Karpas-422 (cell line): ENCODE measurements at regions not wholly inside any gene's neighbourhood (a gene's known extent, or its start where the extent isn't known, plus 50 kb on each side); places are given as distances from the start of the nearest gene placed in this dataset.
A peak's percentile ranks its signal among the peaks of the same experiment; 100 is the strongest.

Experiments
- DNase-seq: peaks from one replicate; pipeline ENCODE4 v3.0.0-alpha.2; 2015
- H2AFZ ChIP-seq: fragments of 200-600 bp; sonication (generic); 2 replicates; pipeline ENCODE4 v1.6.1; 2014; ENCODE audit warnings: antibody characterized with exemption, low read length, mixed read lengths
- H3K27ac ChIP-seq: fragments of 200-600 bp; sonication (generic); 2 replicates; pipeline ENCODE4 v1.5.1; 2014; ENCODE audit warnings: mild to moderate bottlenecking, low read length, moderate library complexity
- H3K27me3 ChIP-seq: fragments of 200-600 bp; sonication (generic); 2 replicates; pipeline ENCODE4 v1.6.1; 2014; ENCODE audit warnings: low read length, mixed read lengths
- H3K36me3 ChIP-seq: fragments of 200-600 bp; sonication (generic); 2 replicates; pipeline ENCODE4 v1.6.1; 2014; ENCODE audit warnings: low read length, mixed read lengths; ENCODE audit not compliant: insufficient read depth
- H3K4me1 ChIP-seq: fragments of 200-600 bp; sonication (generic); 2 replicates; pipeline ENCODE4 v1.6.1; 2014; ENCODE audit warnings: mild to moderate bottlenecking, low read length, mixed read lengths
- H3K4me2 ChIP-seq: fragments of 200-600 bp; sonication (generic); 2 replicates; pipeline ENCODE4 v1.6.1; 2014; ENCODE audit warnings: low read length, low read depth, mild to moderate bottlenecking; ENCODE audit not compliant: poor library complexity, severe bottlenecking
- H3K4me3 ChIP-seq: fragments of 200-600 bp; sonication (generic); 2 replicates; pipeline ENCODE4 v1.5.1; 2014; ENCODE audit warnings: mild to moderate bottlenecking, antibody characterized with exemption, low read length, mixed read lengths
- H3K79me2 ChIP-seq: fragments of 200-600 bp; sonication (generic); 2 replicates; pipeline ENCODE4 v1.6.1; 2014; ENCODE audit warnings: mild to moderate bottlenecking, low read length, mixed read lengths
- H3K9ac ChIP-seq: fragments of 200-600 bp; sonication (generic); 2 replicates; pipeline ENCODE4 v1.6.0; 2014; ENCODE audit warnings: low read length
- H3K9me2 ChIP-seq: fragments of 200-600 bp; sonication (generic), shearing (Covaris generic); replicated peaks from 2 replicates; pipeline ENCODE4 v1.6.0; 2014; ENCODE audit warnings: mild to moderate bottlenecking, low read length, moderate library complexity; ENCODE audit not compliant: insufficient read depth
- H3K9me3 ChIP-seq: fragments of 300-700, 200-600 bp; sonication (generic); 2 replicates; pipeline ENCODE4 v1.6.1; 2014; ENCODE audit warnings: low read length, mixed read lengths
- H4K20me1 ChIP-seq: fragments of 200-600 bp; sonication (generic); 2 replicates; pipeline ENCODE4 v1.6.1; 2014; ENCODE audit warnings: mild to moderate bottlenecking, antibody characterized with exemption, low read length, low read depth; ENCODE audit not compliant: insufficient read depth

GRCh38 chr2:102971701-102972100 is 209.9 kb downstream of the TMEM182 start:
- H3K36me3 ChIP-seq: no peaks in the 10 kb centered on the region

GRCh38 chr2:102975996-102976975 is 214.5 kb downstream of the TMEM182 start:
- peak; percentile 67 for DNase-seq

More at GRCh38 chr2:102971701-102972100, 209.9 kb downstream of the TMEM182 start:
- H3K4me3 ChIP-seq: no peak overlapping the region
- no peaks in the 10 kb centered on the region for H3K79me2 ChIP-seq
- H3K4me2 ChIP-seq: no peak overlapping the region
- no peak for DNase-seq
- no peaks in the 10 kb centered on the region for H3K4me1 ChIP-seq
- H2AFZ ChIP-seq: no peak overlapping the region
- no peaks in the 10 kb centered on the region for H4K20me1 ChIP-seq
- no peaks in the 10 kb centered on the region for H3K9me3 ChIP-seq
- H3K27me3 ChIP-seq: no peaks in the 10 kb centered on the region
- no peak overlapping the region for H3K9ac ChIP-seq
- H3K27ac ChIP-seq: no peak overlapping the region
- no peaks in the 10 kb centered on the region for H3K9me2 ChIP-seq

DNA sequence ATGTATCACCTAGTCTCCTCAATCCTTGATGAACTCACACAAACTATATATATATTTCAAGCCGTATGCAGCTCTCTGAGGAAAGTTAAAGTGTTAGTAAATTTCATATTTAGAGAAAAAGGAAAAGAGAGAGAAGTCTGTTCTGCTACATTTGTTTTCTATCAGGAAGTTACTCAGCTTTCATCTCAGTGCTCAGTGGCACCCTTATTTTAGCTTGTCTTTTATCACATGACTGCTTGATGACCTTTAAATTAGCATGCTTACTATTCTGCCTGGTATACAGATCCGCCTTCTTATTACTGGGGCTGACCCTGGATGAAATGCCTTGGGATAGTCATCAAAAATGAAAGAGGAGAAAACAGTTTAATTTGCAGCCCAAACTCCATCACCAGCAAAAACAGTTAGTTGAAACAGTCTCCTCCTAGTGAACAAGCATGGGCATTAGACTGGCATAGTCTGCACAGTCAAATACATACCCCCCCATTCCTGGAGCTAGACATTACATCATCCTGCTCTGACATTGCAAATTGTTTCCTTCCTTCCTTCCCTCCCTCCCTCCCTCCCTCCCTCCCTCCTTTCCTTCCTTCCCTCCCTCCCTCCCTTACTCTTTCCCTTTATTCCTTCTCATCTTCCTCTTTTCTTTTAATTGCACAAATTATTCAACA is 215.7 kb downstream of the TMEM182 start:
- H3K27me3 ChIP-seq: no peaks in the 10 kb centered on the region

More at GRCh38 chr2:102975996-102976975, 214.5 kb downstream of the TMEM182 start:
- H2AFZ ChIP-seq: no peak overlapping the region
- no peaks in the 10 kb centered on the region for H3K9me2 ChIP-seq
- H3K4me3 ChIP-seq: no peak overlapping the region
- H3K36me3 ChIP-seq: no peaks in the 10 kb centered on the region
- H4K20me1 ChIP-seq: no peaks in the 10 kb centered on the region
- no peak overlapping the region for H3K27ac ChIP-seq
- H3K27me3 ChIP-seq: no peaks in the 10 kb centered on the region
- H3K4me1 ChIP-seq: no peaks in the 10 kb centered on the region
- no peak overlapping the region for H3K9ac ChIP-seq
- H3K9me3 ChIP-seq: no peaks in the 10 kb centered on the region
- H3K4me2 ChIP-seq: no peak overlapping the region
- H3K79me2 ChIP-seq: no peaks in the 10 kb centered on the region

DNA sequence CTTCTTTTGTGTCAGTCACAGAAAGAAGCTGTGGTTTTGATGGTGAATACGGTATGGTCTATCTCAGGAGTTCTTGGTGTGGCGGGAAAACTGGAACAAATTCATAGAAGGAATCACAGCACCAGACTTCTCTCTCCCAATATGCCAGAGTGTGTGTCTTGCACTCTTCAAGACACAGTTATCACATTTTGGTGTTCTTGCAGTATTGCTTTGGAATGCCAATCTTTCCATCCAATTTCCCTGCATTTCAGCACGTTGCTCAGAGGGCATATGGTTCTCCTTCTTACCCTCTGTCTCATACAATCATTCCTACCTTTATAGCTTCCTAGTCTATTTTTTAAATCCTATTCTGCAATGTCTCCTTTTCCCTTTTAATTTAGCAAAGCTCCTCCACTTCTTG is 216.3 kb downstream of the TMEM182 start:
- Histone ChIP-seq H3K36me3 (no peaks in the 10 kb centered on the region), H3K9me2 (no peaks in the 10 kb centered on the region), H3K4me1 (no peaks in the 10 kb centered on the region), H3K9ac (no peak overlapping the region), H3K27ac (no peak overlapping the region), H3K79me2 (no peaks in the 10 kb centered on the region), H3K9me3 (no peaks in the 10 kb centered on the region), H3K27me3 (no peaks in the 10 kb centered on the region), H2AFZ (no peak overlapping the region), H4K20me1 (no peaks in the 10 kb centered on the region), H3K4me3 (no peak overlapping the region), H3K4me2 (no peak overlapping the region)
- no peak for DNase-seq

More for the DNA sequence above, 215.7 kb downstream of the TMEM182 start:
- no peak overlapping the region for H3K27ac ChIP-seq
- DNase-seq: no peak
- no peaks in the 10 kb centered on the region for H3K4me1 ChIP-seq
- no peaks in the 10 kb centered on the region for H3K9me3 ChIP-seq
- H3K9ac ChIP-seq: no peak overlapping the region
- H3K36me3 ChIP-seq: no peaks in the 10 kb centered on the region
- no peak overlapping the region for H2AFZ ChIP-seq
- no peak overlapping the region for H3K4me2 ChIP-seq
- no peaks in the 10 kb centered on the region for H4K20me1 ChIP-seq
- no peak overlapping the region for H3K4me3 ChIP-seq
- no peaks in the 10 kb centered on the region for H3K9me2 ChIP-seq
- H3K79me2 ChIP-seq: no peaks in the 10 kb centered on the region

GRCh38 chr2:102979429-102979828 is 217.6 kb downstream of the TMEM182 start:
- no peak overlapping the region for H2AFZ ChIP-seq
- H3K27ac ChIP-seq: no peak overlapping the region
- no peaks in the 10 kb centered on the region for H3K9me3 ChIP-seq
- H4K20me1 ChIP-seq: no peaks in the 10 kb centered on the region
- no peak for DNase-seq
- H3K4me2 ChIP-seq: no peak overlapping the region
- H3K27me3 ChIP-seq: no peaks in the 10 kb centered on the region
- no peaks in the 10 kb centered on the region for H3K36me3 ChIP-seq
- H3K79me2 ChIP-seq: no peaks in the 10 kb centered on the region
- H3K4me3 ChIP-seq: no peak overlapping the region
- H3K4me1 ChIP-seq: no peaks in the 10 kb centered on the region
- H3K9me2 ChIP-seq: no peaks in the 10 kb centered on the region
- no peak overlapping the region for H3K9ac ChIP-seq

GRCh38 chr2:102983786-102984185 is 222.0 kb downstream of the TMEM182 start:
- Histone ChIP-seq H3K4me1 (no peaks in the 10 kb centered on the region), H3K27ac (no peak overlapping the region), H2AFZ (no peak overlapping the region), H3K9me3 (no peaks in the 10 kb centered on the region), H3K4me3 (no peak overlapping the region), H3K9me2 (no peaks in the 10 kb centered on the region), H3K79me2 (no peaks in the 10 kb centered on the region), H3K36me3 (no peaks in the 10 kb centered on the region), H3K27me3 (no peaks in the 10 kb centered on the region), H4K20me1 (no peaks in the 10 kb centered on the region), H3K4me2 (no peak overlapping the region), H3K9ac (no peak overlapping the region)
- DNase-seq: no peak

GRCh38 chr2:102986826-102987490 is 225.1 kb downstream of the TMEM182 start:
- DNase-seq: no peak
- no peaks in the 10 kb centered on the region for H3K27me3 ChIP-seq
- H3K4me1 ChIP-seq: no peaks in the 10 kb centered on the region
- no peaks in the 10 kb centered on the region for H3K36me3 ChIP-seq
- no peak overlapping the region for H2AFZ ChIP-seq
- no peaks in the 10 kb centered on the region for H3K79me2 ChIP-seq
- H3K27ac ChIP-seq: no peak overlapping the region
- no peaks in the 10 kb centered on the region for H3K9me2 ChIP-seq
- H4K20me1 ChIP-seq: no peaks in the 10 kb centered on the region
- no peaks in the 10 kb centered on the region for H3K9me3 ChIP-seq
- H3K4me3 ChIP-seq: no peak overlapping the region
- no peak overlapping the region for H3K4me2 ChIP-seq
- H3K9ac ChIP-seq: no peak overlapping the region

- no peak overlapping the region for H3K4me3 ChIP-seq
- no peak overlapping the region for H3K27ac ChIP-seq
- no peaks in the 10 kb centered on the region for H3K4me1 ChIP-seq
- H3K27me3 ChIP-seq: no peaks in the 10 kb centered on the region
- no peak overlapping the region for H2AFZ ChIP-seq
- no peak overlapping the region for H3K4me2 ChIP-seq
- H4K20me1 ChIP-seq: no peaks in the 10 kb centered on the region
- DNase-seq: no peak
- no peaks in the 10 kb centered on the region for H3K36me3 ChIP-seq
- H3K9me3 ChIP-seq: no peaks in the 10 kb centered on the region
- H3K9me2 ChIP-seq: no peaks in the 10 kb centered on the region
- H3K9ac ChIP-seq: no peak overlapping the region
- H3K79me2 ChIP-seq: no peaks in the 10 kb centered on the region
Measured at GRCh38 chr2:102992607-102993006, 230.8 kb downstream of the TMEM182 start.
